Muscle layer of colon (tissue), 2 donors: ENCODE measurements at regions not wholly inside any gene's neighbourhood (a gene's known extent, or its start where the extent isn't known, plus 50 kb on each side); places are given as distances from the start of the nearest gene placed in this dataset.

Experiments
- H3K27ac ChIP-seq: one replicate; pipeline ENCODE4 v1.7.0; 2013; ENCODE audit warnings: low read depth, mild to moderate bottlenecking, low read length, moderate library complexity
- H3K27me3 ChIP-seq, 2 donors: one replicate each; pipeline ENCODE4 v1.7.0; 2013; ENCODE audit warnings: low read length in 2 of 2, mild to moderate bottlenecking in 2 of 2; ENCODE audit not compliant: insufficient read depth in 2 of 2, control insufficient read depth in 1 of 2
- H3K36me3 ChIP-seq: one replicate; pipeline ENCODE4 v1.7.0; 2013; ENCODE audit warnings: mild to moderate bottlenecking, low read length; ENCODE audit not compliant: insufficient read depth
- H3K4me1 ChIP-seq: one replicate; pipeline ENCODE4 v1.7.0; 2013; ENCODE audit warnings: mild to moderate bottlenecking, low read length; ENCODE audit not compliant: insufficient read depth
- H3K4me3 ChIP-seq, 2 donors: one replicate each; pipeline ENCODE4 v1.7.0; 2013; ENCODE audit warnings: low read length in 2 of 2, low read depth in 1 of 2, mild to moderate bottlenecking in 1 of 2, moderate library complexity in 1 of 2
- H3K9ac ChIP-seq: one replicate; pipeline ENCODE4 v1.7.0; 2013; ENCODE audit warnings: low read length
- H3K9me3 ChIP-seq: one replicate; pipeline ENCODE4 v1.7.0; 2013; ENCODE audit warnings: mild to moderate bottlenecking, low read length
- donor health status: abdominal sarcoma.
- donor health status: Adenocarcinoma of cecum.

DNA sequence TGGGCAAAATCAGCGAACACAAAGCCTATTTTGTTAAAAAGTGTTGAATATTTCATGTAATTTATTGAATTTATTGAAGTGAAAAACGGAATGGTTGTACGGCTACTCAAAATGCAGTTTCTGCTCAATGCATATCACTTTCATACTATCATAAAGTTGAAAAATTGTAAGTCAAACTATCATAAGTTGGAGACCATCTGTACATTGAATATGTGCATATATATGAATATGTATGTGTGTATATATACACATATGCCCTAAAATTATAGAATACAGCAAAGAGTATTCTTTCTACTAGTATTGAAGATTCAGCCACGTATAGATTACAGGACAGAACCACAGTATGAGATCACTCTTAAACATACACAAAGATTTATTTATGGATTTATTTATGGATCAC, 499.0 kb upstream of the SULF2 start:
- Histone ChIP-seq H3K9me3 (no peaks in the 10 kb centered on the region), H3K27me3 (no peaks in the 10 kb centered on the region)

DNA sequence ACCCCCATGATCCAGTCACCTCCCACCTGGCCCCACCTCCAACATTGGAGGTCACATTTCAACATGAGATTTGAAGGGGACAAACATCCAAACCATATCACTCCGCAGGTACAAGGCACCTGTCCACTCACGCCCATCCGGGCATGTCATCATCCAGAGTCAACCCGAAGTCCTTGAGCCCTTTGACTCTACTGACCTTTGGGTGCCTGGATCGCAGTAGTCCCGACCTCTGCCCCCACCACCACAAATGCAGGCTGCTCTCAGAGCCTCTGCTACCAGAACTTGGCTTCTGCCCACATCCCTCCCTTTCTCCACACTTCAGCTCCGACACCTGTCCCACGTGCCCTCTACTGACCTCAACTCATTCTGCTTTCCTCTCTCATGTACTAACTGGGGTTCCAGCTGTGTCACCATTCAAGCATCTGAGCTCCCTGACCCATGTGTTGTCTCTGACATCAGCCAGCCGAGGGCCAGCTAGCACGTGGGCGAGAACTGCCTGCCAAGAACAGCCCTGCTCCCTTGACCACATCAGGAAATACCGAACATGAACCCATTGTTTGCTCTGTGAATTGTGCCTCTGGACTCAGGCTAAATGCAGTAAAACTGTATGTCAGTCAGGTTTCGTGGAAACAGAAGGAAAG, 498.3 kb upstream of the SULF2 start:
- Histone ChIP-seq H3K27me3 (no peaks in the 10 kb centered on the region), H3K36me3 (no peaks in the 10 kb centered on the region), H3K4me3 (no peak overlapping the region), H3K27ac (no peak overlapping the region), H3K9me3 (no peaks in the 10 kb centered on the region), H3K4me1 (peaks cover 19% of the 10 kb centered on the region), H3K9ac (no peak overlapping the region)

More for the DNA sequence above, 499.0 kb upstream of the SULF2 start:
- no peaks in the 10 kb centered on the region for H3K36me3 ChIP-seq
- peaks cover 19% of the 10 kb centered on the region for H3K4me1 ChIP-seq
- H3K4me3 ChIP-seq: no peak overlapping the region
- H3K27ac ChIP-seq: no peak overlapping the region
- H3K9ac ChIP-seq: no peak overlapping the region

DNA sequence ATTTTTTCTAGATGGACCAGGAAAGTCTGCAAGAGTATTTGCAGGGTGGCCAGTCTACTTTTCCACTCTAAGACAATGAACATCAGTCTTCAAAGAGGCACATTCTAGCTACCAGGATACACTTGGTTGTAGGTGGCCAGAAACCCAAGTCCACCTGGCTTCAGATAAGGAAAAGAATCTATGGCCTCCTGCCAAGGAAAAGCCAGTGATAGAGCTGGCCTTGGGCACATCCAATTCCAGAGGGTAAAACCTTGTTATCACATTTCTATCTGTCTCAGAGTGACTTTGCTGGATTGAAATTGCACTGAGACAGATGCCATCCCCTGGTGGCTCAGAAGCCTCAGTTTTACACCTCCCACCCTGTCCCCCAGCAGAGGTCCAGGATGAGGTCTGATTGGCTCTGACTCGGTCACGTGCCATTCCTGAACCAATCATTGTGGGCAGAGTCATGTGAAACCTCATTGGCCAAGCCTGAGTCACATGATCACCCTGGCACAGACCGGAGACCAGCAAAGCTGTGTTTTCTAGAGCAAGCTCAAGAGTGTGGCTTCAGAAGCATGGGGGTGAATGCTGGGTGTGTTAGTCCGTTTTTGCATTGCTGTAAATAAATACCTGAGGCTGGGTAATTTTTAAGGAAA, 497.4 kb upstream of the SULF2 start:
- H3K4me1 ChIP-seq: peaks cover 17% of the 10 kb centered on the region
- no peaks in the 10 kb centered on the region for H3K27me3 ChIP-seq
- H3K36me3 ChIP-seq: no peaks in the 10 kb centered on the region
- no peak overlapping the region for H3K4me3 ChIP-seq
- no peak overlapping the region for H3K27ac ChIP-seq
- no peak overlapping the region for H3K9ac ChIP-seq
- H3K9me3 ChIP-seq: no peaks in the 10 kb centered on the region

DNA sequence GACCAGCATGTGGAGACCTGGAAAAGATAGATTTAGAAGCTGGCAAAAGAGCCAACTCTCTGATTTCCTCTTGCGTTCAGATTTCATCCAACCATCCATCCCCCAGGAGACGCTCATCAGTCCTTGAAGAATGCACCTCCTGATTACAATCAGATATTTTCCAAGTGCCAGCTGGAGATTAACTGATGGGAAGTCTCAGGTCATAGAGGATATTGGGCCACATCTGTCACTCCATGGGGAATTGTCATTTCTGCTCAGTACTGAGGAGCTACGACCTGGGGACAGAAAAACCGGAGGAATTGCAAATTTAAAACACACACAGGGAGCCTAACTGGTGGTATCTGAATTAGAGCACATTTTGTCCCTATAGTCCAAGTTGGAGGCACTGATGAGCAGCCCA, 496.2 kb upstream of the SULF2 start:
- Histone ChIP-seq H3K27ac (no peak overlapping the region), H3K27me3 (no peaks in the 10 kb centered on the region), H3K4me1 (peaks cover 5% of the 10 kb centered on the region), H3K4me3 (no peak overlapping the region), H3K36me3 (no peaks in the 10 kb centered on the region), H3K9ac (no peak overlapping the region), H3K9me3 (no peaks in the 10 kb centered on the region)

DNA sequence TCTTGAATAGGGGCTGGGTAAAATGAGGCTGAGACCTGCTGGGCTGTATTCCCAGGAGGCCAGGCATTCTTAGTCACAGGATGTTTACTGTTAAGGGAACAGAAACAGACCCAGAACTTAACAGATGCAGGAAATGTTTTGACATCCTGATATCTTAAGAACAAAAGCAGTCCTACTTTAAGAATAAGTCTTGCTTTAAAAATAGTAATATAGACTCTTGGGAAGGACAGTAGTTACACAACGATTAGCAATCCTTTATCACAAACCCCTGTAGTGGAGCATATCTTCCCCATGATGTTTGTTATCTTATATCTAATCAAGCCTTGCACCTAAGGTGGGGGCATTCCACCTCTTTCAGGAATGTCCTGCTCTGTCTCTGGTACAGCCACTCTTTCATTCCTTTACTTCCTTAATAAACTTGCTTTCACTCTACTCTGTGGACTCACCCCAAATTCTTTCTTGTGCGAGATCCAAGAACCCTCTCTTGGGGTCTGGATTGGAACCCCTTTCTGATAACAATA, 493.7 kb upstream of the SULF2 start:
- Histone ChIP-seq H3K36me3 (no peaks in the 10 kb centered on the region), H3K9me3 (no peaks in the 10 kb centered on the region), H3K4me3 (no peak overlapping the region), H3K27ac (no peak overlapping the region), H3K9ac (no peak overlapping the region), H3K4me1 (no peaks in the 10 kb centered on the region), H3K27me3 (no peaks in the 10 kb centered on the region)

DNA sequence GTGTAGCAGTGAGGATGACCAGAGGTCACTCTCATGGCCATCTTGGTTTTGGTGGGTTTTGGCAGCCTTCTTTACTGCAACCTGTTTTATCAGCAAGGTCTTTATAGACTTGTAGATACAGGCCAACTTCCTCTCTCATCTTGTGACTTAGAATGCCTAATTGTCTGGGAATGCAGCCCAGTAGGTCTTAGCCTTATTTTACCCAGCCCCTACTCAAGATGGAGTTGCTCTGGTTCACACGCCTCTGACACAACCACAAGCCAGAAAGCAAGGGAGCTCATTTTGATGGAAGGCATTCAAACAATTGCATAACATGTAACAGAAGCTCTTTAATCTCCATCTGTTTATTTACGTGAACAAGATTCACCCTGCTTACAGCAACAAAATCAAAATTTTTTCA, 492.0 kb upstream of the SULF2 start:
- H3K27ac ChIP-seq: no peak overlapping the region
- no peaks in the 10 kb centered on the region for H3K27me3 ChIP-seq
- H3K36me3 ChIP-seq: no peaks in the 10 kb centered on the region
- H3K9me3 ChIP-seq: no peaks in the 10 kb centered on the region
- H3K9ac ChIP-seq: no peak overlapping the region
- H3K4me3 ChIP-seq: no peak overlapping the region
- no peaks in the 10 kb centered on the region for H3K4me1 ChIP-seq

DNA sequence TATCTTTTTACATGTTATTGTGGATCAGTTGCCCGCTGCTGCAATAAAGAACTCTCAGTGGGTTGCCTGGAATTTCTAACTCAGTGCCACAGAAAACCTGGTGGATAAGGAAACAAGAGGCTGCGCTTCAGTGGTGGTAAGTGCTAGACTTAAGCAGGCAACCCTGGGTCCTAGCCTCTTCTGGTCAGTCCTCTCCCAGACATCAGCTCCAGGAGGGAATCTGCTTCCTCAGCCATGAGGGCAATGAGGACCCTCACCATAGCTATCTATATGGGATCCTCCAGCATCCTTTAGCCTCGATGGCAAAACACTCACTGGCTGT, 490.7 kb upstream of the SULF2 start:
- Histone ChIP-seq H3K4me3 (no peak overlapping the region), H3K27ac (no peak overlapping the region), H3K9me3 (no peaks in the 10 kb centered on the region), H3K4me1 (no peaks in the 10 kb centered on the region), H3K36me3 (no peaks in the 10 kb centered on the region), H3K9ac (no peak overlapping the region), H3K27me3 (no peaks in the 10 kb centered on the region)

DNA sequence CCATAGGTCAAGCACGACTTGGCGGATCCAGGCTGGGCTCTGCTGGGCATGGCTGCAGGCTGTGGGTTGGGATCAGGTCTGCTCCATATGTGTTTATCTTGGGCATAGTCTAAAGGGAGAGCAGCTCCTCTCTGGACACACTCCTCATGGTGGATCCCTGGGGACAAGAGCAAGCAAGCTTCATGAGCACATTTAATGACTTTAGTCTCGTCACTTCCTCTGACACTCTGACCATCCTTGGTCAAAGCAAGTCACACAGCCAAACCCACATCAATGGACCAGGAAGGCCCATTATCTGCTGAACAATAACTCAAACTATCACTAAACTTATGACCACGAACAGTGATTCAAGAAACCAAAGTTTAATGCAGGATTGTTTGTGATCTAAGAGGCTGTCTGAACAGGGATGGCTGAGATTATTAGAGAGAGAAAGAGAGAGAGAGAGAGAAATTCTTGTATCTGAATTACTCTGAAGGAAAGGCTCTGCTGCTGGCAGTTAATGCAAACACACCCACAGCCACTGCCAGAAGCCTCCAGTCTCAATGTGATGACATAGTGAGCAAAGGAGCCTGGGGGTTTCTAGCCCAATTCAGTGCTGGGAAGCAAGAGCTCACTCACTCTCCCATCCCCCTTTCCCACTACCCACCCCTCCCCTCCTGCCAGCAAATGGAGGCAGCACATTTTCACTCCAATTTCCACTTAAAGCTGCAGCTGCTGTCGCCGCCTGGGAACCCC, 490.2 kb upstream of the SULF2 start:
- Histone ChIP-seq H3K36me3 (no peaks in the 10 kb centered on the region), H3K4me3 (no peak overlapping the region), H3K9ac (no peak overlapping the region), H3K27ac (no peak overlapping the region), H3K27me3 (no peaks in the 10 kb centered on the region), H3K4me1 (no peaks in the 10 kb centered on the region), H3K9me3 (no peaks in the 10 kb centered on the region)

DNA sequence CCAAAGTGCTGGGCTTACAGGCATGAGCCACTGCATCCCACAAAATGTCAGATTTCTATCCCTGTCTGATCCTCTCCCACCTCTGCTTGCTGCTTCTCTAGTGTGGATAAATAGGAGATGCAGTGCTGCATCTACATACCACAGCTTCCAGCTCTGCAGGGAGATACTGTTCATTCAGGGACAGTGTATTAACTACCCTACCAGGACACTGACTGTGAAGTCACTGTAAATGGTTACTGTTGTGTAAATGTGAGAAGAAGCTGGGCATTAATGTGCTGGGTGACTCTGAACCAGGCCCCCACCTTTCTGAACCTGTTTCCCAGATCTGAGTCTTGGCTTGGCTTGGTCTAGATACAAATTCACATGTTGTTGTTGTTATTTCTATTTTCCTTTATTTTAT, 488.6 kb upstream of the SULF2 start:
- Histone ChIP-seq H3K4me1 (peaks cover 9% of the 10 kb centered on the region), H3K9ac (no peak overlapping the region), H3K4me3 (no peak overlapping the region), H3K27ac (no peak overlapping the region), H3K27me3 (no peaks in the 10 kb centered on the region), H3K9me3 (no peaks in the 10 kb centered on the region), H3K36me3 (no peaks in the 10 kb centered on the region)

DNA sequence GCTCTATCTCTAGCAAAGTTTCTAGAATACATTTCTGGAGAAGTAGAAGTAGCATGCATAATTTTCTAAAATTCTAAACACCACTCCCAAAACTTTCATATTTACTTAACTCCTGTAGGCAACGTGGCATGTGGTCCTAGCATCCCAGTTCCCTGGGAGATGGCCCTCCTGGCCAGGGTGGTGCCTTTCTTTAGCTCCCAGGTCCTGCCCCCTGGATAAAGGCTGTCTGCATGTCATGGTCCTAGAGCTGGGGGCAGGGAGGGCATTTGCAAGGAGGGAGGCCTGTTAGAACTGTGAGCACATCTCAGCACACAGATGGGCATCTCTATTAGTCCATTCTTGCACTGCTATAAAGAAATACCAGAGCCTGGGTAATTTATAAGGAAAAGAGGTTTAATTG, 485.6 kb upstream of the SULF2 start:
- no peaks in the 10 kb centered on the region for H3K27me3 ChIP-seq
- no peak overlapping the region for H3K4me3 ChIP-seq
- H3K27ac ChIP-seq: no peak overlapping the region
- peaks cover 15% of the 10 kb centered on the region for H3K4me1 ChIP-seq
- no peaks in the 10 kb centered on the region for H3K9me3 ChIP-seq
- no peak overlapping the region for H3K9ac ChIP-seq
- H3K36me3 ChIP-seq: no peaks in the 10 kb centered on the region

DNA sequence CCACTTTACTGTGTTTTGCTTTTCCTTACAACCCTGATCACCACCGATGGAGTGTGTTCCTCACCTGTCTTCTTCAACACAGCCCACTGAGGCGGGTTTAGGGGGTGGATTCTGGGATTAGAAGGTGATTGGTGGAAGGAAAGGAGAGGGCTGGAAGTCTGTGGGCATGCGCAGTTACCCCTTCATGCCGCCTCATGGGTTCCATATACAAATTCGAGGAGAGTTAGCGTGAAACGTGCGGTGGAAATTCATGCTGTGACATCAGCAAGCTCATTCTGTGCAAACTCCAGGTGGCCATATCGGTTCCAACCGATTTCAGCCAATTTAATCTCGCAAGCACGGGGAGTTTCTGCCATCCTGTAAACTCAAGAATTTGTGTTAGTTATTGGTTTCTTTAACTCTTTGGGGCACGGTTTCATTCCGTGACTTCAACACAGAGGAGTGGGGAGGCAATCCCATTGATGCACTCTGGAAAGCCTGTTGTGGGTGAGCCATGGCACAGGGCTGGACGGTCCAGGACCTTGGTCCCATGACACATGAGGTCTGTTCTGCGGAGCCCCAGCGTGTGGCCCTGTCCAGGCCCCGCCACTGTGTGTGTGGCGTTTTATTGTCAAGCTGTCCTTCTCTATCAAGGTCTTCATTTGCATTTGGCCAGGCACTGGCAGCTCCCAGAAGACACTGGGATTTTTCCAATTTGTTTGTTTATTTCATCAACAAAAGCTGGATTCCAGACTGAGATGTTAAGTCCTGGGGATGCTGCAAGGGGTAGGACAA, 482.8 kb upstream of the SULF2 start:
- no peak overlapping the region for H3K4me3 ChIP-seq
- no peaks in the 10 kb centered on the region for H3K27me3 ChIP-seq
- no peak overlapping the region for H3K9ac ChIP-seq
- H3K9me3 ChIP-seq: no peaks in the 10 kb centered on the region
- H3K27ac ChIP-seq: no peak overlapping the region
- no peaks in the 10 kb centered on the region for H3K36me3 ChIP-seq
- peaks cover 18% of the 10 kb centered on the region for H3K4me1 ChIP-seq
